ENCODE measurements at regions not wholly inside any gene's neighbourhood (a gene's known extent, or its start where the extent isn't known, plus 50 kb on each side); places are given as distances from the start of the nearest gene placed in this dataset.

- no peak for DNase-seq (ENCODE audit: low spot score)
Measured at GRCh38 chr9:116084497-116084896, 69.1 kb upstream of the PAPPA start.

- DNase-seq (ENCODE audit: low spot score), result no peak
Measured at GRCh38 chr9:116087246-116087645, 66.3 kb upstream of the PAPPA start.

GRCh38 chr9:116087751-116088194, 65.8 kb upstream of the PAPPA start:
- DNase-seq (ENCODE audit: low spot score), result no peak

GRCh38 chr9:116088396-116088795, 65.2 kb upstream of the PAPPA start:
- no peak for DNase-seq (ENCODE audit: low spot score)

GRCh38 chr9:116090030-116090770, 63.4 kb upstream of the PAPPA start:
- no peak for DNase-seq (ENCODE audit: low spot score)

GRCh38 chr9:116094846-116095245, 58.7 kb upstream of the PAPPA start:
- DNase-seq (ENCODE audit: low spot score), result no peak

- DNase-seq (ENCODE audit: low spot score), result no peak
Measured at GRCh38 chr9:116095403-116095802, 58.2 kb upstream of the PAPPA start.

- no peak for DNase-seq (ENCODE audit: low spot score)
Measured at GRCh38 chr9:116096046-116096445, 57.5 kb upstream of the PAPPA start.

- no peak for DNase-seq (ENCODE audit: low spot score)
Measured at GRCh38 chr9:116096853-116097252, 56.7 kb upstream of the PAPPA start.

GRCh38 chr9:116098476-116098875, 55.1 kb upstream of the PAPPA start:
- DNase-seq (ENCODE audit: low spot score), result no peak

- DNase-seq (ENCODE audit: low spot score), result no peak
Measured at GRCh38 chr9:116099821-116100220, 53.8 kb upstream of the PAPPA start.

GRCh38 chr9:116100711-116101121, 52.9 kb upstream of the PAPPA start:
- DNase-seq (ENCODE audit: low spot score), result no peak

- no peak for DNase-seq (ENCODE audit: low spot score)
Measured at GRCh38 chr9:116101516-116101915, 52.1 kb upstream of the PAPPA start.

GRCh38 chr9:116102596-116102995, 51.0 kb upstream of the PAPPA start:
- DNase-seq (ENCODE audit: low spot score), result no peak

All from iPS-NIHi11 (cell line).